Upper lobe of right lung (tissue), 1 donor: ENCODE measurements at regions not wholly inside any gene's neighbourhood (a gene's known extent, or its start where the extent isn't known, plus 50 kb on each side); places are given as distances from the start of the nearest gene placed in this dataset.

Source experiments
- ATAC-seq: fragments of 200-7000 bp; cut with Tn5 transposase; one replicate; pipeline ENCODE4 v1.9.1; 2020; ENCODE audit warnings: mild to moderate bottlenecking, moderate library complexity
- DNase-seq: peaks from one replicate; pipeline ENCODE4 v3.0.0-alpha.2; 2020
- H3K27ac ChIP-seq: fragments of 200-600 bp; one replicate; pipeline ENCODE4 v1.8.0; 2022
- H3K27me3 ChIP-seq: fragments of 200-600 bp; one replicate; pipeline ENCODE4 v1.8.0; 2022; ENCODE audit warnings: mild to moderate bottlenecking
- H3K36me3 ChIP-seq: fragments of 200-600 bp; one replicate; pipeline ENCODE4 v1.8.0; 2022
- H3K4me1 ChIP-seq: fragments of 200-600 bp; one replicate; pipeline ENCODE4 v1.8.0; 2022
- H3K4me3 ChIP-seq: fragments of 200-600 bp; one replicate; pipeline ENCODE4 v1.8.0; 2022; ENCODE audit warnings: mild to moderate bottlenecking
- H3K9me3 ChIP-seq: fragments of 200-600 bp; one replicate; pipeline ENCODE4 v1.8.0; 2022
- CTCF ChIP-seq: fragments of 200-600 bp; IDR thresholded peaks from one replicate; pipeline ENCODE4 v1.8.0; 2022; ENCODE audit warnings: antibody characterized with exemption
- intact Hi-C: fragments of 100-400 bp; cut with DNase I; formaldehyde crosslinking; loops from one replicate; pipeline ENCODE4 v1.11.0; 2022
- donor health status: DM: no; HTN: yes; CAD: no; lungs with severe emphysema.

- H3K36me3 ChIP-seq, result no peaks in the 10 kb centered on the region
- H3K4me3 ChIP-seq, result no peak overlapping the region
- intact Hi-C loops, result no loop called here
- TF ChIP-seq CTCF, result no peak
- H3K27ac ChIP-seq, result no peak overlapping the region
- DNase-seq (no peak), ATAC-seq (no peak)
- peaks cover 9% of the 10 kb centered on the region for H3K9me3 ChIP-seq
- H3K27me3 ChIP-seq, result no peaks in the 10 kb centered on the region
- no peaks in the 10 kb centered on the region for H3K4me1 ChIP-seq
These were observed 98.9 kb upstream of the SPRED1 start for GRCh38 chr15:38153781-38154180.

DNA sequence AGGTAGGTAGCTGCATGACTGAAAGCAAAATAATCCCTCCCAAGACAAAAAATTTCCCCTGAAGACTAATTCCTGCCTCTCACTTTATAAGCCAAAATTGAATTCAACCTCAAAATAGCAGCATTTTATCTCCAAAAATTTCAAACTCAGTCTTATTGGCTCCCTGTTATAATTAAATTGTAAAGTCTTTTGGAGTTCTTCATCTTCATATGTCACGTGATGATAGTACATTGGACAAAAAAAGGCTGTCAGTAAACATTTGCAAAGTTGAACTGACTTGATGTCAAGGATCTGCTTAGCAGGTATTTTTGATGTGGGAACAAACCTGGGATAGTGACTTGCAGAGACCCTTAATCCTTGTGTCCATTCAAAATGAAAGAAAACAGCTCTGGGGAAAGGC is 98.4 kb upstream of the SPRED1 start:
- Histone ChIP-seq H3K4me1 (no peaks in the 10 kb centered on the region), H3K27me3 (no peaks in the 10 kb centered on the region), H3K4me3 (no peak overlapping the region), H3K9me3 (peaks cover 9% of the 10 kb centered on the region), H3K27ac (no peak overlapping the region), H3K36me3 (no peaks in the 10 kb centered on the region)
- no peak for TF ChIP-seq CTCF
- DNase-seq (no peak), ATAC-seq (no peak)
- intact Hi-C loops, result no loop called here

- no peak for TF ChIP-seq CTCF
- DNase-seq, result no peak
- Histone ChIP-seq H3K4me1 (no peaks in the 10 kb centered on the region), H3K36me3 (no peaks in the 10 kb centered on the region), H3K27ac (no peak overlapping the region), H3K9me3 (peaks cover 9% of the 10 kb centered on the region), H3K27me3 (no peaks in the 10 kb centered on the region), H3K4me3 (no peak overlapping the region)
- intact Hi-C loops, result no loop called here
- no peak for ATAC-seq
These were observed 97.8 kb upstream of the SPRED1 start for GRCh38 chr15:38154837-38155236.

DNA sequence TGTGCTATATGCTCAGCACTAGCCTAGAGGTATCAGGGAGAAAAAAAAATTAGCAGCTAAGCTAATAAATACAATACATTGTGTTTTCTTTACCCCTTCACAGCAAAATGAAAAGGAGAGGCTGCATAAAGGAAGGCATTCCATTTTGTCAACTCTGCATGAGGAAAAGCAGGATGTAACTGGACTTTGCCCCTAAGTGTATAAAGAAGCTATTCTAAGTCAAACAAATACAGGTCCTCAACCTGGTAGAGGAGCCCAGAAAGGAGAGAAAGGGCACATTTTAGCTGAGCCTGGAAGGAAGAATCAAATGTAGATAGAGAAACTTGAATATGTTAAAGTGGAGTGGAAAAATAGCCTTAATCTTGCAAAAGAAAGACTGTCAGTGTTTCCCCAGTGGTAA is 89.0 kb upstream of the SPRED1 start:
- Histone ChIP-seq H3K36me3 (no peaks in the 10 kb centered on the region), H3K27me3 (no peaks in the 10 kb centered on the region), H3K4me1 (no peaks in the 10 kb centered on the region), H3K9me3 (no peaks in the 10 kb centered on the region), H3K4me3 (no peak overlapping the region), H3K27ac (no peak overlapping the region)
- TF ChIP-seq CTCF, result no peak
- ATAC-seq (no peak), DNase-seq (no peak)
- intact Hi-C loops, result no loop called here

- Histone ChIP-seq H3K36me3 (no peaks in the 10 kb centered on the region), H3K9me3 (no peaks in the 10 kb centered on the region), H3K27ac (no peak overlapping the region), H3K27me3 (no peaks in the 10 kb centered on the region), H3K4me1 (no peaks in the 10 kb centered on the region), H3K4me3 (no peak overlapping the region)
- no peak for DNase-seq
- ATAC-seq, result no peak
- intact Hi-C loops, result no loop called here
- TF ChIP-seq CTCF, result no peak
These were observed 88.6 kb upstream of the SPRED1 start for GRCh38 chr15:38164061-38164460.

DNA sequence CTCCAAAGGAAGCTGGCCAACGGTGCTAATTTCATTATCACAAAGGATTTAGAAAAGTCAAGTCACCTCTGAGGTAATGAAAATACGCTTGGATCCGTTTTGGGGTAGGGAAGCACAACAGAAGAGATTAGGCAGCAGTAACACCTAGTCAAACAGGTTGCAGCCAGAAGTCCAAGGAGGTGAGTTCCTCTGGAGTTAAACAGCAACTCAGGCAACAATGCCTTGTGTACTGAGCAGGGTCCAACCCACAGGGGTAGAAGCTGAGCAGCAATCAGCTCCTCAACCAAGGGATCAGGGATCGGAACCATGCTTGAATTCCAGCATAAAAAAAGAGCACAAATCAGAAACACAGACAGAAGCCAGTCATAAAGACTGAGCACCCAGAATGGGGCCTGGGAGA is 88.1 kb upstream of the SPRED1 start:
- ATAC-seq, result no peak
- H3K27ac ChIP-seq, result no peak overlapping the region

More for the DNA sequence above, 88.1 kb upstream of the SPRED1 start:
- Histone ChIP-seq H3K4me1 (no peaks in the 10 kb centered on the region), H3K27me3 (no peaks in the 10 kb centered on the region), H3K36me3 (no peaks in the 10 kb centered on the region), H3K9me3 (no peaks in the 10 kb centered on the region), H3K4me3 (no peak overlapping the region)
- intact Hi-C loops, result no loop called here
- TF ChIP-seq CTCF, result no peak
- no peak for DNase-seq
